ENCODE measurements at regions not wholly inside any gene's neighbourhood (a gene's known extent, or its start where the extent isn't known, plus 50 kb on each side); places are given as distances from the start of the nearest gene placed in this dataset.
"Not testable (repeated sequence)": the region's sequence is repeated elsewhere in the genome, so short reads cannot be mapped to it uniquely, and the experiment has no call there.

DNA sequence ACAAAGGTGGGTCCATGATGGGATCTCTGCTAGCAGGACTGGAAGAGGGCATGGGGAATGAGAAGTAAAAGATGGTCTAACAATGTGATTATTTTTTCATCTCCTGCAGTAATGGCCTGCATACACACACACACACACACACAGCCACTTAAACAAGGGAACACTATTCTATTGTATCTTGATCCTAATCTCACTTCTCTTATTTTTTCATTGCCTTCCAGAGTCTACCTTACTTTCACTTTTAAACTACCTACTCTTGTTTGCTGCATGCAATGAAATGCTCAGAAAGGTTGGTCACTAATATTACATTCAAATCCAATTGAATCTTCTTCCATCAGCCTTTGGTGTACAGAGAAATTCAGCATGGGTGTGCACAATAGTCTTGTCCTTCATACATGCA lies 853.8 kb downstream of the IGSF11 start:
- no peak for ATAC-seq
- no peak for DNase-seq

DNA sequence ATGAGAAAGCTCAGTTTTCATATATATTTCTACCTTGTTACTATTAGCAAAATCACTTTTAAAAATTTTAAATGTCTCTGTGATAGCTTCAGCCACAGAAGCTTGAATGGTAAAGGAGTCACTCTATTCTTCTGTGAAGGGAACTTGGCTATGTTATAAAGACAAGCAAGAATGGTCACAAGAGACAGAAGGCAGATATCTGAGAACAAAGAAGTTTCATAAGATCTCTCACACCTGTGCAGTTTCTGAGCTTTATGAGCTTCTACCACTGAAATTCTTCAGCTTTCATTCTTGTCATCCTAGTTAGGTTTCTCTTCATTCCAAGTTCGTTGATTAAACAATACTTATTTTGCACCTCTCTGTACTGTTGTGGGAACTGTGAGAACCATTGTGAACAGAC lies 853.4 kb downstream of the IGSF11 start:
- no peak for ATAC-seq
- DNase-seq, result no peak

DNA sequence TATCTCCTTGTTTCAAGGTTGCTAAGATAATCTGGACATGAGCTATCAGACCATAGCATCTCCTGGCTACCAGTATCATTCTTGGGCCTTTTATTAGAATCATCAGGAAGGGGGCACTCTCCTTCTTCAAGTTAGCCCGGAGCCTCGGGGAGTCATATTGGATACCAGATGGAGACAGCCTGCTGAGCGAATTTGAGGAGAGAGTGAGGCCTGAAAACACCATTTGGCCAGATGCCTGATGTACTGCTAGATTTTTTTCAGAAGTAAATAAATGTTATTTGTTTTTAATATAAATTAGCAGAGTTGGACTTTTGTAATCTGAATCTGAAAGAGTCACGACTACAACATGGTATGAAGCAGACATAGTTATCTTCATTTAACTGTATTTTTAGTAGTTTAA lies 848.6 kb downstream of the IGSF11 start:
- no peak for DNase-seq
- ATAC-seq, result no peak

DNA sequence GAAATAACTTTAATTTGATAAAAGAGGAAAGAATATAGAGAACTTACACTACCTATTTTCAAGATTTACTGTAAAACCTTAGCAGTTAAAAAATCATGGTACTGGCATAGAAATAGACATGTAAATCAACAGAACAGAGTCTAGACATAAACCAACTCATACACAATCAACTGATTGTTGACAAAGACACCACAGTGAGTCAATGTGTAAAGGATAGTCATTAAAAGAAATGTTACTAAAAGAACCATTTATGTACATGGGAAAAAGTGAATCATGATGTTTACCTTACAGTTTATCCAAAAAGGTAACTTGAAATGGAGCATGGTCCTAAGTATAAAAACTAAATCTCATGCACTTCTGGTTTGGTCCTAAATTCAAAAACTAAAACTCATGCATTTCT lies 847.4 kb downstream of the IGSF11 start:
- ATAC-seq (no peak), DNase-seq (no peak)

DNA sequence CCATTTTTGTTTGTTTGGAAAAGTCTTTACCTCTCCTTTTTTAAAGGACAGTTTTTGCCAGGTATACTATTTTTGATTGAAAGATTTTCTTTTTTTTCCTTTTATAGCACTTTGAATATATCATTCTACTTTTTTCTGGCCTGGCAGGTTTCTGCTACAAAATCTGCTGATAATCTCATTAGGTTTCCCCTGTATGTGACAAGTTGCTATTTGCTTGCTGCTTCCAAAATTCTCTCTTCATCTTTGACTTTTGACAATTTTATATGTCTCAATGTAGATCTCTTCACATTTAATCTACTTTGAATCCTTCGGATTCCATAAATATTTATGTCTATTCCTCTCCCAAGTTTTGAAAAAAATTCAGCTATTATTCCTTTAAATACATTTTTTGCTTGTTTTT lies 838.5 kb downstream of the IGSF11 start:
- ATAC-seq, result no peak
- DNase-seq, result no peak

DNA sequence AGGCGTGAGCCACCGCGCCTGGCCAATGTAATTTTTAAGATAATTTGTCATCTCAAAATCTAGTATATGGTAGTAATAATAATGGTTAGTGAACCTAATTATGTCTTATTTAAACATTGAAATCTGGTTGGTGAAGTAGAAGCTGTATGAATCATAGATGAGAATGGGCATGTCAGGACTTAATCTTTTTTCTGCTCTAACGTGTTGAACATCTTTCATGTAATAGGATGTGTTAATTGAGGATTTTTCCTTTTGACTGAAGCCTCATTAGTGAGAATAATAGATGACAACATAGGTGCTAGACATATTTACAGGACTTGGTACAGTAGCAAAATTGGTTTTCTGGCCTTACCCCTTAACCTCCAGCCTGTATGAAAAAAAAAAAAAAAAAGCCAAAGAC lies 835.6 kb downstream of the IGSF11 start:
- no peak for ATAC-seq

DNA sequence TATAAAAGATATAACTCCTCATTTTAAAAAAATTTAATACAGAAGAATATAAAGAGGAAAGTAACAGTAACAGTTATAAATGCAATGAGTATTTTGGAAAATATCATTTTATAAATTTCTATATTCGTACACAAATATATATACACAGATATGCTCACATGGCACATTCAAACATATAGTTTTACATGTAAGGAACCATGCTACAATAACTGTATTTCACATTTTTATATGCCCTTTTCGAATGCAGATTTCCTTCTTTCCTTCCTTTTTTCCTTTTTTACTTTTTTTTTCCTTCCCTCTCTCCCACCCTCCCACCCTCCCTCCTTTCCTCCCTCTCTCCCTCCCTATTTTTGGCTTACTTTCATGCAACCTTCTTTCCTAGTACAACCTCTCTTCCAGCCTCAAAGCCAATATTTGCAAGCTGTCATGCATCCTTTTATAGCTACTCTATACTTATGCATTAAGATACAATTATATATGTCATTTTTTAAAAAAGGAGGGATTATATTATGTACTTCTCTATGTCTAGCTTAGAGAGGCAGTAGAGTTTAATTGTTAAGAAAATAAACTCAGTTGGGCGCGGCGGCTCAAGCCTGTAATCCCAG lies 830.5 kb downstream of the IGSF11 start:
- ATAC-seq, result no peak

More for the DNA sequence above, 835.6 kb downstream of the IGSF11 start:
- no peak for DNase-seq

DNA sequence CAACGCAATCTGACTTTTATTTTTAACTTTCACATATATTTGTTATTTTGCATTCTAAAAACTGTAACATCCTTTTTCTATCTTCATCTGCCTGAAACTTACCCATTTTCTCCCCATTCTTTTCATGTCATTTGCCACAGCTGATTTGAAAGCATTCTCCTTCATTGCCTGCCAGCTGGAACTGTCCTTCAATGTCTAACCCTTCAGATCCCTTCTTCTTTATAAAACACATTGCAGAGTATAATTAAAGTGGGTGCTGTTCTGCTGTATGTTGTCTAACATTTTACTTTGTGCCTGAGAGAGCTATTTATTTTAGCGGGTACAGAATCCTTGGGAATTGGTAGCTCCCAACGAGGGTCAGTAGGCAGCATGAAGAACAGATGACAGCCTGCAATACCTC lies 827.4 kb downstream of the IGSF11 start:
- no peak for ATAC-seq
- DNase-seq, result no peak

More for the DNA sequence above, 830.5 kb downstream of the IGSF11 start:
- no peak for DNase-seq

DNA sequence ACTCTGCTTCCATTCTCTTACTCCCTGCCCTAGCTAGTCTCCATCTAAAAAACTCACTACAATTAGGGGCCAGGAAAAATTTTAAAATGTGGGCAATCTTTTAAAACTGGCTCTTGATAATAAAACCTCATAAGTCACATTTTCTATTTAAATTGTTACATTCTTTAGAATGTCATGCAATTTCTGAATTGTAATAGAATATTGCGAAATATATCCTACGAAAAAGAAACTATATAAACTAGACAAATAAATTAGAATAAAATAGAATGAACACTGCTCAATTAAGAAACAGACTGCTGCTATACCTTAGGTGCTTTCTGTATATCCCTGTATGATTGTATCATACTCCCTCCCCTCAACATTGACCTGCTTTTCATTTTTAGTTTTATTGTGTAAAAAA lies 826.0 kb downstream of the IGSF11 start:
- ATAC-seq (no peak), DNase-seq (no peak)

DNA sequence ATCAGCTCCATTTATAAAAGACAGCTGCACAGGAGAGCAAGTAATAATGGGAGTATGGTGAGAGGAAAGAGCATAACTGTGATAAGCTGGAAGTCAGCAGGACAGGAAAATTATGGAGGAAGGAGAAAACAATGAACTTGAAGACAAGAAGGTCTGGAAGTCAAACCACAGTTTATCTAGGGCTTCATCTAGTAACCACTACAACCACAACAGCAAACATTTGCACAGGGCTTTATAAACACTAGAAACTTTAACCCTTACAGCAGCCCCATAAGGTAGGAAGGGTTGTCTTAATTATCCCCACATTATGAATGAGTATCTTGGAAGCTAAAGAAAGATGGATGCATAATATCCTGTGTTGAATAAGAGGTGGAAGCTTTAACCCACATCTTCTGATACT lies 820.8 kb downstream of the IGSF11 start:
- ATAC-seq (no peak), DNase-seq (no peak)

DNA sequence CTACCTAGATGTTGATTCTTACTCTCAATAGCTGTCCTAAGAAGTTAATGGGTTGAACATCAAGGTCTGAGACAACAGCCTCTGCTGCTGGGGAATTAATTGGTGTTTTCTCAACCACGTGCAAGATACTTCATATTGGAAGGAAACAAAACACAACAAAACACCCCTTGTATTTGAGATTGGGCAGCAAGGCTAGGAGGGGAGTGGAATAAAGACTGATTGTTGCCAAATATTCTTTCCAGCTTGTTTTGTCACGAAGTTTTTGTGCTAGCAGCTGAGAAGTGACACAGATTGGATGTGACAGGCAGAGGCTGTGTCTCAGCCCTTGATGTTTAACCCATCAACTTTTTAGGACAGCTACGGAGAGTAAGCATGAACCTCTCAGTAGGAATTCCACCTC lies 808.4 kb downstream of the IGSF11 start:
- no peak for ATAC-seq

DNA sequence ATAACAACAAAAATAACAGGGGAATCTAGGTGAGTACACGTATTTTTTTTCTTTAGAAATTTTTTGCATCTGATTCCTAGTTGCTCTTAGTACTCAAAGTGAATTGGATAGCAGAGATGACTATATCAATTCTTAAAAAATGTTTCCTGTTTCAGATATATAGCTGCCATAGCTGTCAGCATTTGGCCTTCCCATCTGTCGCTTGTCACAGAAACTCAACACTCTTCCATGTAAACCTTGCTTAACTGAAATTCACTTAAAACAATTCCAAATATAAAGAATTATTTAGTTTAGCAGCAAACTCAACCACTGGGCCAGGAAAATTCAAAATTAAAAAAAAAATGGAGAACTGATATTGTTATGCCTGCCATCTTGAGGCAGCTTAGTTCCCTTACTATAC lies 807.5 kb downstream of the IGSF11 start:
- ATAC-seq, result no peak
- no peak for DNase-seq

More for the DNA sequence above, 808.4 kb downstream of the IGSF11 start:
- no peak for DNase-seq

DNA sequence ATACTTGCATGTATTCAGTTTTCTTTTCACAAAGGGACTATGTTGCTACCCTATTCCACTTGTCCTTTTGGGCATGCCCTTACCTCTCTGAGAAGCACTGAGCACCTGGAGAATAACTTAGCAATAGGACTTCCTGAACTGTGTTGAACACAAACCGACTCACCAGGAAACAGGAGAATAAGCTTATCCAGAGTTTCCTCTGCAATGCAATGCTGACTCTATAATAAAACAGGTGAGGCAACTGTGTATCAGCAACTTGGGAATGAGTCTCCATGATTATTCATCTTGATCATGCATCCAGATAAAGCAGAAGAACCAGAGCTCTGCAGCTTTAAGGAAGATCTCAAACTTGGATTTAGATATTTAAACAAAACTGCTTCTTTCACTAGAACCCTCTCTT lies 806.5 kb downstream of the IGSF11 start:
- no peak for ATAC-seq
- no peak for DNase-seq

DNA sequence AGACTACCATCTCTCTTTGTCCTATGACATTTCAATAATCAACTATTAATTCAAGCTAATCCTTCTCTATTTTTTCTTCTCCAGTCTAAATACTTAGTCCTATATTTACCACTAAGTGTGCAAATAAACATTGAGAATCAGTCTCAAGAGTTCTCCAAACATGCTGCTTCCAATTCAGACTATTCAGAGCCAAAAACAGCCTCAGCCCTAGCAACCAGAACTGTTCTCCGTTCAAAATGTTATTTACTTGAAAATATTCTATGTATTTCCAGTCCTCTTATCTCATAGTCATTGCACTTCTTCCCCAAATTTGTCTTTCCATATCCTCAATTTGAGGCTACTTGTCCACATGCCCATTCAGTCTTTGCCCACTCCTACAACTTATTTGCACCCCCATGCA lies 805.5 kb downstream of the IGSF11 start:
- DNase-seq (no peak), ATAC-seq (no peak)

DNA sequence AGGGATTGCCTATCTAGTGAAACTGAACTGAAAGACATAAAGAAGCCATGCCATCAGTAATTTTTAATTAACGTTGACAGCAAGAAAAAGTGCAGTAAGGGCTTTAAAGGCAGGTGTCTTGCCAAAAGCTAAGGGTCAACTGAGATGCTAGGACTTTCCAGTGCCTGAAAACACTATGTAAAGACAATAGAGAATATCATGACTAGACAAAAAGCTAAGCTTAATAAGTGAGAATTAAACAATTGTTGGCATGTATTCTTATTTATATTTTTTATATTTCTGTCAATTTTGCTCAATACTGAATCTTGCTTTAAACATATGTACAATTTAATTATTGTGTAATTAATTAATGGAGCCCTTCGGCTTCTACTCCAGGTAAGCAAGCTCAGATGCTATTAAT lies 803.1 kb downstream of the IGSF11 start:
- ATAC-seq, result no peak
- no peak for DNase-seq

DNA sequence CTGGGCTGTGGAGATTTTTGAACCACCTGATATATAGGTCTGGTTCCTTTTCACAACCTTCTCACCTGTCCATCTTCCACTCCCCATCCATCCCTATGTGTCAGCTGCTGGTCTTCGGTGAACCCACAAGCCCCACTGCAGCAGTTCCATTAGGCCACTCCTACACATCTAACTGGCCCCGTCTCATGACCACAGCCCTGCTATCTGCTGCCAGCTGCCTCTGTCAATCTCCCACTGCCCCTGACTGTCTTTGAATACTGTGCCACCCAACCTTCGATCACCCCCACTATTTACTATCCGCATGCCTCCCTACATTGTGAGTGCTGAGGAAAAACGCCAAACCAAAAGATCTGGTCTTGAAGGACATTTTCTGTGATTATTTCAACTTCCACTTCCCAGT lies 795.4 kb downstream of the IGSF11 start:
- DNase-seq (no peak), ATAC-seq (no peak)

DNA sequence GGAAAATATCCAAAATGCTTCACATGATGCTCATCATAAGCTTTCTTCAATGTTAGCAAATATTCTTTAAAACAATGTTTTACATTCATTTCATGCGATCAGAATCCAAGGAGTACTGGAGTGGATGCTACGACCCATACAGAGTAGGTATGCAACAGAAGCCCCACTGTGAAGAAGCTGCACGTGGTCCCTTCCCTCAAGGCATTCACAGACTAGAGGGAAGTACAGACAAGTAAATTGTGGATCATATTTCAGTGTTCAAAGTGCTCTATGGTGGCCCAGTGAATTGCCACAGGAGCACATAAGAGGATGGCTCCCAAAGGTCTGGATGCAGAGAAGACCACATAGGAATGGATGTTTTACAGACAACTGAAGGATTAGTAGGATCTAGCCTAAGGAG lies 789.9 kb downstream of the IGSF11 start:
- no peak for ATAC-seq
- no peak for DNase-seq

DNA sequence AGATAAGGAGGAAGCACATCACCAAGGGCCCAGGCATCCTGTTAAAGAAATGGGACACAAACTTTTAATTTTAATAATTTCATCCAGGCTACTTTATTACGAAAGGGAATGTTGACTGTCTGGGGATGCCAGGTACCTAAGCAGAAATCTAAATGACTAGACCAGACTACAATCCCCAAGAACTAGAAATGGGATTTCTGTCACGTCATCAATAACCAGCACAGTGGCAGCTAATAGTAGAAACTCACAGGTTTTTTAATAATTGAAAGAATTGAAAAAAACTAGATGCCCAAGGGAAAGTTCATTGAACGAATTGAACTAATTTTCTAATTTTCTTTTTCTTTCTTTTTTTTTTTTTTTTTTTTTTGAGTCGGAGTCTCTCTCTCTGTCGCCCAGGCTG lies 789.3 kb downstream of the IGSF11 start:
- ATAC-seq (no peak), DNase-seq (no peak)

DNA sequence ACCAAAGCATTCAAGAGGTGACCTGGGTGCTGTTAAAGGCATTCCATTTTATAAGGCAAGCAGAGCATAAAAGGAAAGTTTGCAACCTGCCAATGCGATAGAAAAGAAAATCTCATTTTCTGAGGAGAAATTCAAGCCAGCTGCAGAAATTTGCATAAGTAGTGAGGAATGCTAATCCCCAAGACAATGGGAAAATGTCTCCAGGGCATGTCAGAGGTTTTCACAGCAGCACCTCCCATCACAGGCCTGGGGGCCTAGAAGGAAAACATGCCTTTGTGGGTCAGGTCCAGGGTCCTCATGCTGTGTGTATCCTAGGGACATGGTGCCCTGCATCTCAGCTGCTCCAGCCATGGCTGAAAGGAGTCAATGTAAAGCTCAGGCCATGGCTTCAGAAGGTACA lies 775.8 kb downstream of the IGSF11 start:
- DNase-seq, ATAC-seq: not testable (repeated sequence)

DNA sequence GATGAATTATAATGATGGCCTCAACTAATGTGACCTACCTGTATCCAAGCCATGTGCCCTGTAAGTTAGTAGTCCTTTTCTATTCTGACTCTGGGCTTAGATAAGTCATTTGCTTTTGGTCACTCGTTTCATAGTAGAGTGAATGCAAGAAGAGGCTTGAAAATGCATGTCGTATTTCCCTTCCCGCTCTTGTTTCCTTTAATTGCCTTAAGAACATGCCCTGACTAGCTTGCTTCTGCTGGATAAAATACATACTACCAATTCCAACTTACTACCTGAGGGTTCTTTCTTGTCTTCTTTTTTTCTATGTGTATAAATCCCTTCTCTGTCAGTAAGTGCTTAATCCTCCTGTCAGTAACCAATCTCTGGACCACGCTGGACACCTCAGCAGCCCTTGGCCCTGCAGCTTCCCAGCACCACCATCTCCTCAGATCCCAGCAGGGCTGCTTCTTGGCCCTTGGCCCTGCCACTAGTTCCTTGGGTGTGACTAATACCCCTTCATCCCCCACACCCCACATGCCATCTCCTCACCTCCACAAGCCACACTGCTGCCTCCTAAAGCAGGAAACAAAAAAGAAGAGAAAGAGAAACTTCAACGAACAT lies 771.7 kb downstream of the IGSF11 start:
- DNase-seq, result no peak
- ATAC-seq, result no peak

DNA sequence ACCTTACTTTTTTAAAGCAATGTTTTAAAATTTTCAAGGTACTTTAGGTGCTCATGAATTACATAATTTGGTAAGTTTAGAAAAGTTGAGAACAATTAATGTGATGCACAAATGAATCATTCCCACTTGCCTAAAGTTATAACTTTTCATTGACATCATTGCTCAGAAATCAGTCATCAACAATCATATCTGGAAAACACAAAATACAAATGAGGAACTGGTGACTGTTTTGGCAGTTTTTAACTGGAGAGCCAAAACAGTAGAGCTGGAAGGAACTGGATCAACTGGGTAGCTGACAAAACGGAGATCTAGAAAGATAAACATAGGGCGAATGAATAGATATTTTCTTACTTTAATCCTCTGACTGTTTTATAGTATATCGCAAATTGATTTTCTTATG lies 767.1 kb downstream of the IGSF11 start:
- DNase-seq, result no peak
- ATAC-seq, result no peak

DNA sequence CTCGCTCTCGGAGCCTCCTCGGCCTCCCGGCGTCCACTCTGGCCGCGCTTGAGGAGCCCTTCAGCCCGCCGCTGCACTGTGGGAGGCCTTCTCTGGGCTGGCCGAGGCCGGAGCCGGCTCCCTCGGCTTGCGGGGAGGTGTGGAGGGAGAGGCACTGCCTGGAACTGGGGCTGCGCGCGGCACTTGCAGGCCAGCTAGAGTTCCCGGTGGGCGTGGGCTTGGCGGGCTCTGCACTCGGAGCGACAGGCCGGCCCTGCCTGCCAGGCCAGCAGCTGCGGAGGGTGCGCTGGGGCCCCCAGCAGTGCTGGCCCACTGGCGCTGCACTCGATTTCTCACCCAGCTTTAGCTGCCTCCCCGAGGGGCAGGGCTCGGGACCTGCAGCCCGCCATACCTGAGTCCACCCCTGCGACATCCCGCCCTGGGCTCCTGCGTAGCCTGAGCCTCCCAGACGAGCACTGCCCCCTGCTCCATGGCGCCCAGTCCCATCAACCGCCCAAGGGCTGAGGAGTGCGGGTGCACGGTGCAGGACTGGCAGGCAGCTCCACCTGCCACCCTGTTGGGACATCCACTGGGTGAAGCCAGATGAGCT lies 765.0 kb downstream of the IGSF11 start:
- ATAC-seq (no peak), DNase-seq (no peak)

DNA sequence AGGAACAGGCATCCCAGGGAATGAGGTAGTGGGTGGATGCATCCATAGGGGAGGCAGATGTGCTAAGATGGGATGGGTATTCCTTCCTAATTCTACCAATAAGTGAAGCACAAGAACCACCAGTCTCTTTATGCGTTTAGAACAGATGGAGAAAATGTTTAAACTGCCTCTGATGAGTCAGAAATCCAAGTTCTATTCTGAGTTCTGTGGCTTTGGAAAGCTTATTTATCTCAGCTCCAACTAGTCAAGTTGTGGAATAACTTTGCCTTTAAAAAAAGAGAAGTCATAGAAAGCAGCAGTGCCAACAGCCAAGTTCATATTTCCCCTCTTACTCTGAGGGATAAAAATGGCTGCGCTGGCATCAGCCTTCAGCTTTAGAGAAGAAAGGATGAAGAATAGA lies 761.7 kb downstream of the IGSF11 start:
- no peak for DNase-seq
- no peak for ATAC-seq

DNA sequence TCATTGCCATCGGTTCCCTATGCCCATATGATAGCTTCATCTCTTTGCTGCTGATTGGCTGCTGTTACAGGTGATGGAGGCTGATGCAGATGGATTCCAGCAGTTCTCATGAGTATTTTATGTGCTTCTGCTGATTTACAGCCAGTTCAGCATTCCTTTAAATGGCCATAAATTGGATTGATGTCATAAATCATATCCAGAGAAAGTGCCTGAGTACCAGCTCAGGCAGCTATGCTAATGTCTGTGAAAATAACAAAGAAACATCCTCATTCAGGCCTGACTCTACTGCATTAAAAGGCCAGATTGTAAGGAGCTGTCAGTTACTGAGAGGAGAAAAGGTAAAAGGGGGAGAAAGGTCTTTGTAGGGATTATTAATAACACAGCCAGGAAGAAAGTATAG lies 756.8 kb downstream of the IGSF11 start:
- DNase-seq, result no peak
- no peak for ATAC-seq
